Cardiac fibroblast (primary cell): ENCODE measurements at regions not wholly inside any gene's neighbourhood (a gene's known extent, or its start where the extent isn't known, plus 50 kb on each side); places are given as distances from the start of the nearest gene placed in this dataset.

ENCODE experiments used
- DNase-seq, 2 donors: peaks; one replicate each; pipeline versions ENCODE4 v3.0.0 to v3.0.0-alpha.2; 2010; ENCODE audit warnings: low read depth in 2 of 2
- H3K4me3 ChIP-seq, 2 donors: replicated peaks in 1 of 2; 1 replicate in 1 of 2; 2 replicates in 1 of 2; pipeline ENCODE4 v1.5.1; 2011; ENCODE audit warnings: low read depth in 2 of 2, low read length in 2 of 2, mild to moderate bottlenecking in 2 of 2, moderate library complexity in 1 of 2
- CTCF ChIP-seq: IDR thresholded peaks from one replicate; pipeline ENCODE4 v1.5.1; 2011; ENCODE audit warnings: low read depth, mild to moderate bottlenecking, low read length, inconsistent platforms

- no peak for TF ChIP-seq CTCF
- H3K4me3 ChIP-seq, result no peak overlapping the region
- DNase-seq, result no peak
These were observed 161.6 kb upstream of the GUCY1A2 start for GRCh38 chr11:107179829-107180228.

- no peak for TF ChIP-seq CTCF
- no peak for DNase-seq
- H3K4me3 ChIP-seq, result no peak overlapping the region
These were observed 158.8 kb upstream of the GUCY1A2 start for GRCh38 chr11:107177106-107177477.

GRCh38 chr11:107176148-107177105 lies 158.2 kb upstream of the GUCY1A2 start:
- no peak for DNase-seq
- no peak overlapping the region for H3K4me3 ChIP-seq
- no peak for TF ChIP-seq CTCF

- no peak overlapping the region for H3K4me3 ChIP-seq
- TF ChIP-seq CTCF, result no peak
These were observed 156.6 kb upstream of the GUCY1A2 start for GRCh38 chr11:107174856-107175255.

GRCh38 chr11:107172996-107173395 lies 154.7 kb upstream of the GUCY1A2 start:
- DNase-seq, result no peak
- TF ChIP-seq CTCF, result no peak
- H3K4me3 ChIP-seq, result no peak overlapping the region

More at GRCh38 chr11:107174856-107175255, 156.6 kb upstream of the GUCY1A2 start:
- DNase-seq, result no peak

- TF ChIP-seq CTCF, result no peak
- no peak overlapping the region for H3K4me3 ChIP-seq
- no peak for DNase-seq
These were observed 139.5 kb upstream of the GUCY1A2 start for GRCh38 chr11:107157809-107158187.
